Breast epithelium (tissue), 3 donors: ENCODE measurements at regions not wholly inside any gene's neighbourhood (a gene's known extent, or its start where the extent isn't known, plus 50 kb on each side); places are given as distances from the start of the nearest gene placed in this dataset.

ENCODE experiments used
- POLR2AphosphoS5 ChIP-seq, 3 donors: sonication (generic); formaldehyde crosslinking; IDR thresholded peaks; one replicate each; pipeline ENCODE4 v1.6.1; 2017; ENCODE audit warnings: antibody characterized with exemption in 3 of 3
- TF ChIP-seq, protein P1 (sequence below), 3 donors: fragments of 450-650 bp; IDR thresholded peaks; one replicate each; pipeline ENCODE4 v1.5.1; 2016 to 2017; ENCODE audit warnings: antibody characterized with exemption in 3 of 3, mild to moderate bottlenecking in 3 of 3, moderate library complexity in 3 of 3

DNA sequence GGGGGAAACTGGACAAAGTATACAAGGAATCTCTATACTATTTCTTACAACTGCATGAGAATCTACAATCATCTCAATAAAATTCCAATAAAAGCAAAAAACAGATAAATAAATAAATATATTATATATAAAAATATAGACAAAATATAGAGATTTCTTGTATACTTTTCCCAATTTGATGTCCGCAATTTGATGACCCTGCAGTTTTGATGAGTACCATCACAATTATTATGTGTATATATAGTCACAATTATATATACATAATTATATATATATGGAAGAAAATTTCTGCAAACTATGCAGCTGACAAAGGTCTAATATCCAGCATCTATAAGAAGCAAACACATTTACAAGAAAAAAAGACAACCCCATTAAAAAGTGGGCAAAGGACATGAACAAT lies 169.2 kb upstream of the ATXN1 start:
- no peak for TF ChIP-seq POLR2AphosphoS5 (IDR thresholded peaks at IDR 0.05)
- TF ChIP-seq, protein P1, sequence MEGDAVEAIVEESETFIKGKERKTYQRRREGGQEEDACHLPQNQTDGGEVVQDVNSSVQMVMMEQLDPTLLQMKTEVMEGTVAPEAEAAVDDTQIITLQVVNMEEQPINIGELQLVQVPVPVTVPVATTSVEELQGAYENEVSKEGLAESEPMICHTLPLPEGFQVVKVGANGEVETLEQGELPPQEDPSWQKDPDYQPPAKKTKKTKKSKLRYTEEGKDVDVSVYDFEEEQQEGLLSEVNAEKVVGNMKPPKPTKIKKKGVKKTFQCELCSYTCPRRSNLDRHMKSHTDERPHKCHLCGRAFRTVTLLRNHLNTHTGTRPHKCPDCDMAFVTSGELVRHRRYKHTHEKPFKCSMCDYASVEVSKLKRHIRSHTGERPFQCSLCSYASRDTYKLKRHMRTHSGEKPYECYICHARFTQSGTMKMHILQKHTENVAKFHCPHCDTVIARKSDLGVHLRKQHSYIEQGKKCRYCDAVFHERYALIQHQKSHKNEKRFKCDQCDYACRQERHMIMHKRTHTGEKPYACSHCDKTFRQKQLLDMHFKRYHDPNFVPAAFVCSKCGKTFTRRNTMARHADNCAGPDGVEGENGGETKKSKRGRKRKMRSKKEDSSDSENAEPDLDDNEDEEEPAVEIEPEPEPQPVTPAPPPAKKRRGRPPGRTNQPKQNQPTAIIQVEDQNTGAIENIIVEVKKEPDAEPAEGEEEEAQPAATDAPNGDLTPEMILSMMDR (IDR thresholded peaks at IDR 0.05) = no peak
